GM21825 (cell line): ENCODE measurements at regions not wholly inside any gene's neighbourhood (a gene's known extent, or its start where the extent isn't known, plus 50 kb on each side); places are given as distances from the start of the nearest gene placed in this dataset.
"Not testable (repeated sequence)": the region's sequence is repeated elsewhere in the genome, so short reads cannot be mapped to it uniquely, and the experiment has no call there.

Source experiments
- ATAC-seq: cut with Tn5 transposase; IDR thresholded peaks from one replicate; pipeline ENCODE4 v1.9.1; 2021; ENCODE audit warnings: mild to moderate bottlenecking, moderate library complexity; ENCODE audit not compliant: unreplicated experiment

GRCh38 chr13:23947893-23948292 lies 50.6 kb upstream of the C1QTNF9B start:
- ATAC-seq = no peak

GRCh38 chr13:23949200-23949599 lies 51.9 kb upstream of the C1QTNF9B start:
- no peak for ATAC-seq

- no peak for ATAC-seq
Observed at GRCh38 chr13:23949736-23950135, 52.4 kb upstream of the C1QTNF9B start.

- ATAC-seq = no peak
Observed at GRCh38 chr13:23950736-23951510, 53.6 kb upstream of the C1QTNF9B start.

- no peak for ATAC-seq
Observed at GRCh38 chr13:23952796-23953195, 55.5 kb upstream of the C1QTNF9B start.

- ATAC-seq = no peak
Observed at GRCh38 chr13:23953860-23954512, 56.7 kb upstream of the C1QTNF9B start.

GRCh38 chr13:23955064-23955463 lies 57.8 kb upstream of the C1QTNF9B start:
- ATAC-seq = no peak

GRCh38 chr13:23956106-23956505 lies 58.8 kb upstream of the C1QTNF9B start:
- ATAC-seq = no peak

- ATAC-seq = no peak
Observed at GRCh38 chr13:23957981-23958380, 60.7 kb upstream of the C1QTNF9B start.

GRCh38 chr13:23959231-23959862 lies 62.0 kb upstream of the C1QTNF9B start:
- no peak for ATAC-seq

- ATAC-seq = no peak
Observed at GRCh38 chr13:23960566-23961156, 63.4 kb upstream of the C1QTNF9B start.

- ATAC-seq = no peak
Observed at GRCh38 chr13:23963184-23963931, 66.1 kb upstream of the C1QTNF9B start.

GRCh38 chr13:23963947-23964346 lies 66.6 kb upstream of the C1QTNF9B start:
- ATAC-seq = no peak

GRCh38 chr13:23965346-23965745 lies 68.0 kb upstream of the C1QTNF9B start:
- no peak for ATAC-seq

- ATAC-seq = no peak
Observed at GRCh38 chr13:23966221-23966690, 69.0 kb upstream of the C1QTNF9B start.

GRCh38 chr13:23966691-23967615 lies 69.7 kb upstream of the C1QTNF9B start:
- peak; percentile 65 for ATAC-seq

- ATAC-seq = not testable (repeated sequence)
Observed at GRCh38 chr13:23967792-23968191, 70.5 kb upstream of the C1QTNF9B start.

- ATAC-seq = no peak
Observed at GRCh38 chr13:23969647-23970046, 72.3 kb upstream of the C1QTNF9B start.

GRCh38 chr13:23979361-23980159 lies 82.3 kb upstream of the C1QTNF9B start:
- peak; percentile 74 for ATAC-seq
